ENCODE measurements at regions not wholly inside any gene's neighbourhood (a gene's known extent, or its start where the extent isn't known, plus 50 kb on each side); places are given as distances from the start of the nearest gene placed in this dataset.
"Not testable (repeated sequence)": the region's sequence is repeated elsewhere in the genome, so short reads cannot be mapped to it uniquely, and the experiment has no call there.

- no peak overlapping the region for H3K4me3 ChIP-seq (ENCODE audit: low read length)
- no peak for DNase-seq (ENCODE audit: low read depth)
- no peak for TF ChIP-seq CTCF (conservative IDR thresholded peaks at IDR 0.05; ENCODE audit: low read length)
Observed at GRCh38 chr2:133986081-133986837, 267.6 kb upstream of the MGAT5 start.

DNA sequence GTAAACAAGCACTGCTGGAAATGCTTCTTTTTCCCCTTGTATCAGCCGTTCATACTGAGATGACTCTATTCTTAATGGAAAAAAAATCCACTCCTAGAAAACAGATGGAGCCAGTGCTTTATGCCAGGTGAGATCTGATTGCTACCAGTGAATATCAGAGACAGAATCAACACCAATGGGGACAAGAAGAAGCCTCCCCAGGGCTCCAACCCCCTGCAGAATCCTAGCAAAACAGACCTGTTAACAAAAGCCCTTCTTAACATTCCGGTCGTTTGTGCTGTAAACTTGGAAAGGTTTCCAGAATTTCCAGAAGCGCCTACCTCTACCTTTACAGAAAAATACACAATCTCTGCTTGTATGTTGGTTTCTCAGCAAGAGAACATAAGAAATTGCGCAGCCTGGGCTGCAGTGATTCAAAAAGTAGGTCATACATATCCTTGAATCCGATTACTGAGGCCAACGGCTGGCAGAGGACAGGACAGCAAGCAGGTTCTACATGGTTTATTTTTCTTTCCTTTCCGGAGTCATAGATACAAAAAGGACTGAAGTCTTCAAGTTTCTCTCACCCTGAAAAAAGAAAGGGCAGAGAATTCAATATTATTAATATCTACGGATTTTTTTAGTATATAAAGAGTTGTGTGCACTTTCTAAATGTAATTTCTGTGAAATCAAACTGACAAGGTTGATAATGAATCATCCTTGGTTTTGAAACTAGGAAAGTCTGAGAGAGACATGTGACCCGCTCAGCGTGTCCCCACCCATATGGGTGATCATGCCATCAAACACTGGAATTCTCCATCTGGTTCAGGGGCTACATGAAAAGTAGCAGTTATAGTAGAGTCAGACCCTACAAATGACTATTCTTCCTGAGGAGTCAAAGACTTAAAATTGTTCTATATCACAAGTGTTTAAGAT is 266.7 kb upstream of the MGAT5 start:
- no peak for DNase-seq (ENCODE audit: low read depth)
- no peak overlapping the region for H3K4me3 ChIP-seq (ENCODE audit: low read length)
- TF ChIP-seq CTCF (conservative IDR thresholded peaks at IDR 0.05; ENCODE audit: low read length) = no peak

GRCh38 chr2:133988316-133988891 is 265.5 kb upstream of the MGAT5 start:
- TF ChIP-seq CTCF (conservative IDR thresholded peaks at IDR 0.05; ENCODE audit: low read length) = no peak
- no peak for DNase-seq (ENCODE audit: low read depth)
- H3K4me3 ChIP-seq (ENCODE audit: low read length) = no peak overlapping the region

GRCh38 chr2:133991606-133992168 is 262.2 kb upstream of the MGAT5 start:
- DNase-seq (ENCODE audit: low read depth) = no peak
- no peak for TF ChIP-seq CTCF (conservative IDR thresholded peaks at IDR 0.05; ENCODE audit: low read length)
- H3K4me3 ChIP-seq (ENCODE audit: low read length) = no peak overlapping the region

GRCh38 chr2:133992454-133992853 is 261.4 kb upstream of the MGAT5 start:
- TF ChIP-seq CTCF (conservative IDR thresholded peaks at IDR 0.05; ENCODE audit: low read length) = no peak
- no peak overlapping the region for H3K4me3 ChIP-seq (ENCODE audit: low read length)
- DNase-seq (ENCODE audit: low read depth) = no peak

- no peak overlapping the region for H3K4me3 ChIP-seq (ENCODE audit: low read length)
- DNase-seq (ENCODE audit: low read depth) = no peak
- TF ChIP-seq CTCF (conservative IDR thresholded peaks at IDR 0.05; ENCODE audit: low read length) = no peak
Observed at GRCh38 chr2:133993160-133993559, 260.7 kb upstream of the MGAT5 start.

DNA sequence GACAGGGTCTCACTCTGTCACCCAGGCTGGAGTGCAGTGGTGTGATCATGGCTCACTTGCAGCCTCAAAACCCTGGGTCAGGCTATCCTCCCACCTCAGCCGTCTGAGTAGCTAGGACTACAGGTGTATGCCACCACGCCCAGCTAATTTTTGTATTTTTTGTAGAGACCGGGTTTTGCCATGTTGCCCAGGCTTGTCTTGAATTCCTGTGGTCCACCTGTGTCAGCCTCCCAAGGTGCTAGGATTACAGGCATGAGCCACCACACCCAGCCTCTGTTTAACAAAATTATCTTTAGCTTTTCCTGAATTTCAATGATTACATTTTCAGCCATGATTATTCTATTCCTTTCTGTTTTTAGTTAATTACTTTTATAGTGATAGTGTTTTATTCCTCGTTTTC is 255.1 kb upstream of the MGAT5 start:
- not testable (repeated sequence) for DNase-seq (ENCODE audit: low read depth)

More for the DNA sequence above, 255.1 kb upstream of the MGAT5 start:
- not testable (repeated sequence) for H3K4me3 ChIP-seq (ENCODE audit: low read length)
